ENCODE measurements at regions not wholly inside any gene's neighbourhood (a gene's known extent, or its start where the extent isn't known, plus 50 kb on each side); places are given as distances from the start of the nearest gene placed in this dataset.

- no peak for TF ChIP-seq FOXA1 (IDR thresholded peaks at IDR 0.05)
- TF ChIP-seq HNF4G (IDR thresholded peaks at IDR 0.05): no peak
- TF ChIP-seq, protein P1, sequence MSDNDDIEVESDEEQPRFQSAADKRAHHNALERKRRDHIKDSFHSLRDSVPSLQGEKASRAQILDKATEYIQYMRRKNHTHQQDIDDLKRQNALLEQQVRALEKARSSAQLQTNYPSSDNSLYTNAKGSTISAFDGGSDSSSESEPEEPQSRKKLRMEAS (IDR thresholded peaks at IDR 0.05): no peak
- TF ChIP-seq FOXA2 (IDR thresholded peaks at IDR 0.05): no peak
- TF ChIP-seq HNF4A (conservative IDR thresholded peaks at IDR 0.05): no peak
- TF ChIP-seq EGR1 (IDR thresholded peaks at IDR 0.05; ENCODE audit: low read depth in 2 of 2): no peak
- no peak for TF ChIP-seq JUND (IDR thresholded peaks at IDR 0.05)
- TF ChIP-seq GABPA (IDR thresholded peaks at IDR 0.05 in 1 of 2, conservative IDR thresholded peaks at IDR 0.05 in 1 of 2): no peak
- TF ChIP-seq CTCF (IDR thresholded peaks at IDR 0.05; ENCODE audit: low read depth, low read length, missing input control): no peak
- TF ChIP-seq NR2F2 (IDR thresholded peaks at IDR 0.05): no peak
- no peak for TF ChIP-seq RXRA (IDR thresholded peaks at IDR 0.05)
- TF ChIP-seq, protein P2, sequence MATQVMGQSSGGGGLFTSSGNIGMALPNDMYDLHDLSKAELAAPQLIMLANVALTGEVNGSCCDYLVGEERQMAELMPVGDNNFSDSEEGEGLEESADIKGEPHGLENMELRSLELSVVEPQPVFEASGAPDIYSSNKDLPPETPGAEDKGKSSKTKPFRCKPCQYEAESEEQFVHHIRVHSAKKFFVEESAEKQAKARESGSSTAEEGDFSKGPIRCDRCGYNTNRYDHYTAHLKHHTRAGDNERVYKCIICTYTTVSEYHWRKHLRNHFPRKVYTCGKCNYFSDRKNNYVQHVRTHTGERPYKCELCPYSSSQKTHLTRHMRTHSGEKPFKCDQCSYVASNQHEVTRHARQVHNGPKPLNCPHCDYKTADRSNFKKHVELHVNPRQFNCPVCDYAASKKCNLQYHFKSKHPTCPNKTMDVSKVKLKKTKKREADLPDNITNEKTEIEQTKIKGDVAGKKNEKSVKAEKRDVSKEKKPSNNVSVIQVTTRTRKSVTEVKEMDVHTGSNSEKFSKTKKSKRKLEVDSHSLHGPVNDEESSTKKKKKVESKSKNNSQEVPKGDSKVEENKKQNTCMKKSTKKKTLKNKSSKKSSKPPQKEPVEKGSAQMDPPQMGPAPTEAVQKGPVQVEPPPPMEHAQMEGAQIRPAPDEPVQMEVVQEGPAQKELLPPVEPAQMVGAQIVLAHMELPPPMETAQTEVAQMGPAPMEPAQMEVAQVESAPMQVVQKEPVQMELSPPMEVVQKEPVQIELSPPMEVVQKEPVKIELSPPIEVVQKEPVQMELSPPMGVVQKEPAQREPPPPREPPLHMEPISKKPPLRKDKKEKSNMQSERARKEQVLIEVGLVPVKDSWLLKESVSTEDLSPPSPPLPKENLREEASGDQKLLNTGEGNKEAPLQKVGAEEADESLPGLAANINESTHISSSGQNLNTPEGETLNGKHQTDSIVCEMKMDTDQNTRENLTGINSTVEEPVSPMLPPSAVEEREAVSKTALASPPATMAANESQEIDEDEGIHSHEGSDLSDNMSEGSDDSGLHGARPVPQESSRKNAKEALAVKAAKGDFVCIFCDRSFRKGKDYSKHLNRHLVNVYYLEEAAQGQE (IDR thresholded peaks at IDR 0.05): no peak
- no peak for TF ChIP-seq ATF3 (IDR thresholded peaks at IDR 0.05)
- TF ChIP-seq RAD21 (IDR thresholded peaks at IDR 0.05): no peak
- TF ChIP-seq, protein P3, sequence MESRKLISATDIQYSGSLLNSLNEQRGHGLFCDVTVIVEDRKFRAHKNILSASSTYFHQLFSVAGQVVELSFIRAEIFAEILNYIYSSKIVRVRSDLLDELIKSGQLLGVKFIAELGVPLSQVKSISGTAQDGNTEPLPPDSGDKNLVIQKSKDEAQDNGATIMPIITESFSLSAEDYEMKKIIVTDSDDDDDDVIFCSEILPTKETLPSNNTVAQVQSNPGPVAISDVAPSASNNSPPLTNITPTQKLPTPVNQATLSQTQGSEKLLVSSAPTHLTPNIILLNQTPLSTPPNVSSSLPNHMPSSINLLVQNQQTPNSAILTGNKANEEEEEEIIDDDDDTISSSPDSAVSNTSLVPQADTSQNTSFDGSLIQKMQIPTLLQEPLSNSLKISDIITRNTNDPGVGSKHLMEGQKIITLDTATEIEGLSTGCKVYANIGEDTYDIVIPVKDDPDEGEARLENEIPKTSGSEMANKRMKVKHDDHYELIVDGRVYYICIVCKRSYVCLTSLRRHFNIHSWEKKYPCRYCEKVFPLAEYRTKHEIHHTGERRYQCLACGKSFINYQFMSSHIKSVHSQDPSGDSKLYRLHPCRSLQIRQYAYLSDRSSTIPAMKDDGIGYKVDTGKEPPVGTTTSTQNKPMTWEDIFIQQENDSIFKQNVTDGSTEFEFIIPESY (IDR thresholded peaks at IDR 0.05): no peak
- TF ChIP-seq SP1 (IDR thresholded peaks at IDR 0.05): no peak
- TF ChIP-seq TAF1 (conservative IDR thresholded peaks at IDR 0.05): no peak
- WGBS: 81% methylated on average over 3 of the region's 3 CpGs
- no peaks in the 10 kb centered on the region for H3K36me3 ChIP-seq (ENCODE audit: control insufficient read depth in 4 of 4, insufficient read depth in 3 of 4, low read depth in 1 of 4, low read length in 3 of 4)
Observed at GRCh38 chr3:4235690-4236089, 67.5 kb upstream of the SETMAR start.

More at GRCh38 chr3:4235690-4236089, 67.5 kb upstream of the SETMAR start:
- no peak for DNase-seq (ENCODE audit: low spot score)
- Histone ChIP-seq H3K27ac (ENCODE audit: low read depth in 1 of 2, low read length in 2 of 2) (no peak overlapping the region), H3K4me1 (ENCODE audit: control insufficient read depth in 4 of 4, insufficient read depth in 4 of 4, low read length in 3 of 4) (no peaks in the 10 kb centered on the region), H3K27me3 (ENCODE audit: control insufficient read depth in 4 of 4, insufficient read depth in 4 of 4, low read length in 3 of 4) (no peaks in the 10 kb centered on the region), H3K4me3 (ENCODE audit: low read depth in 1 of 3, low read length in 3 of 3) (no peak overlapping the region), H3K9ac (ENCODE audit: low read depth in 1 of 2, low read length in 2 of 2) (no peak overlapping the region), H3K9me3 (ENCODE audit: control insufficient read depth in 4 of 4, low read length in 3 of 4) (no peaks in the 10 kb centered on the region)
